ENCODE measurements at regions not wholly inside any gene's neighbourhood (a gene's known extent, or its start where the extent isn't known, plus 50 kb on each side); places are given as distances from the start of the nearest gene placed in this dataset.

DNA sequence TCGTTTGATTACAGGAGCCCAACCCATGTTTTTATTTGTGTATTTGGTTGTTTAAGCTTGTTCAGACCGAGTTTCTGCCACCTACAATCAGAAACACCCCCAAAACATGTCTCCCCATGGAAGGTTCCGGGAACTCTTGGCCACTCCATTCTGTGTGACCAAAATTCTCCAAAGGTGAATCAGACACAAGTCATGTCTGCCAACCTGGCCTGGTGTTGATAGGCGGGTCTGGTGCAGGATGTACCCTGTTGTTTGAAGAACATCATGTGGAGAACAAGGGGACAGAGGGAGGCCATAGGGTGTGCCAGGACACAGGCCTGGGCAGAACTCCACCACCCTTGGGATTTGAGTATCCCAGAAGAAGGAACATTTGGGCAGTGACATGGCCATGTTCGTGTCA is 147.1 kb upstream of the MYL2 start:
- Histone ChIP-seq H4K20me1 (ENCODE audit: insufficient read depth) (no peaks in the 10 kb centered on the region), H3K4me3 (ENCODE audit: low read length) (no peak overlapping the region), H3K27ac (ENCODE audit: low read length) (no peak overlapping the region), H3K79me2 (replicated peaks; ENCODE audit: insufficient read depth, low read length) (peaks cover 25% of the 10 kb centered on the region), H3K27me3 (ENCODE audit: insufficient read depth, low read depth, low read length) (no peaks in the 10 kb centered on the region), H3K9ac (ENCODE audit: low read length) (no peak overlapping the region), H3K9me3 (ENCODE audit: low read length) (no peaks in the 10 kb centered on the region), H3F3A (ENCODE audit: insufficient read depth, low read length, poor library complexity, severe bottlenecking) (no peaks in the 10 kb centered on the region), H3K36me3 (ENCODE audit: insufficient read depth, low read length) (no peaks in the 10 kb centered on the region), H2AFZ (ENCODE audit: low read depth, low read length) (no peak overlapping the region), H3K4me2 (ENCODE audit: low read length) (no peak overlapping the region), H3K9me2 (ENCODE audit: insufficient read depth, low read length) (no peaks in the 10 kb centered on the region)
- no peak for TF ChIP-seq EZH2 (IDR thresholded peaks at IDR 0.05; ENCODE audit: borderline replicate concordance, insufficient read depth, low read length, poor library complexity, severe bottlenecking)
- TF ChIP-seq EP300 (conservative IDR thresholded peaks at IDR 0.05; ENCODE audit: poor library complexity, severe bottlenecking) = no peak
- TF ChIP-seq SMC3 (conservative IDR thresholded peaks at IDR 0.05; ENCODE audit: poor library complexity) = no peak

DNA sequence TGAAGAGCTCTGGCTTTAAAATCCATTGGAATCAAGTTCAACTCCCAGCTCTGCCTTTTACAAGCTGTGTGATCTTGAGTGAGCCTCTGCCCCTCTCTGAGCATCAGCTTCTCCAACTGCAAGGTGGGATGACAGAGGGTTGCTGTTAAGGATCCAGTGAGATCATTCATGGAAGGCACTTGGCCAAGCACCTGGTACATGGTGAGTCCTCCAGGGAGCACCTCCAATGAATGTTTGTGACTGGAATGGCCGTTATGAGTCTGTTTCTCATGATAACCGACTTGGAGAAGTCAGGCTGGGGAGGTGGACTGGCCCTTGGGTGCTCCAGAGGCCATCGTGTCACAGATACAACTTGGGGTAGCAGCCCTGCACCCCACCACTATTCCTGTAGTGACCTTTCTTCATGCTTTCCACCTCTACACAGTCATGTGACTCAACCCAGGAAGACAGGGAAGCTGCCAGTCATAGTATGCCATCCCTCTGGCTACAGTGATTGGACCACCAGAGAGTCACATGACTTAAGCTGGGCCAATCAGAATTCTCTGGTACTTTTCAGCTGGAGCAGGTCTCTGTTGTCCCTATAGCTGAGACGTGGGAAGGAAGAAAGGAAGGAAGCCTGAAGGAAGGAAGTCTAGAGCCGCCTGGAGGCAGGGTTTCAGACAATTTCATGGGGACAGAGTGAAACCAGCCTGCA is 146.5 kb upstream of the MYL2 start:
- Histone ChIP-seq H3K36me3 (ENCODE audit: insufficient read depth, low read length) (no peaks in the 10 kb centered on the region), H3K27ac (ENCODE audit: low read length) (no peak overlapping the region), H3K4me3 (ENCODE audit: low read length) (no peak overlapping the region), H3K27me3 (ENCODE audit: insufficient read depth, low read depth, low read length) (no peaks in the 10 kb centered on the region), H2AFZ (ENCODE audit: low read depth, low read length) (no peak overlapping the region), H3K9ac (ENCODE audit: low read length) (no peak overlapping the region), H3K79me2 (replicated peaks; ENCODE audit: insufficient read depth, low read length) (peaks cover 25% of the 10 kb centered on the region), H3K9me3 (ENCODE audit: low read length) (no peaks in the 10 kb centered on the region), H3F3A (ENCODE audit: insufficient read depth, low read length, poor library complexity, severe bottlenecking) (no peaks in the 10 kb centered on the region), H4K20me1 (ENCODE audit: insufficient read depth) (no peaks in the 10 kb centered on the region), H3K4me2 (ENCODE audit: low read length) (no peak overlapping the region), H3K9me2 (ENCODE audit: insufficient read depth, low read length) (no peaks in the 10 kb centered on the region)
- no peak for TF ChIP-seq SMC3 (conservative IDR thresholded peaks at IDR 0.05; ENCODE audit: poor library complexity)
- no peak for TF ChIP-seq RAD21 (conservative IDR thresholded peaks at IDR 0.05)
- no peak for TF ChIP-seq EP300 (conservative IDR thresholded peaks at IDR 0.05; ENCODE audit: poor library complexity, severe bottlenecking)
- TF ChIP-seq TAF1 (IDR thresholded peaks at IDR 0.05; ENCODE audit: low read depth) = no peak
- TF ChIP-seq, protein P1, sequence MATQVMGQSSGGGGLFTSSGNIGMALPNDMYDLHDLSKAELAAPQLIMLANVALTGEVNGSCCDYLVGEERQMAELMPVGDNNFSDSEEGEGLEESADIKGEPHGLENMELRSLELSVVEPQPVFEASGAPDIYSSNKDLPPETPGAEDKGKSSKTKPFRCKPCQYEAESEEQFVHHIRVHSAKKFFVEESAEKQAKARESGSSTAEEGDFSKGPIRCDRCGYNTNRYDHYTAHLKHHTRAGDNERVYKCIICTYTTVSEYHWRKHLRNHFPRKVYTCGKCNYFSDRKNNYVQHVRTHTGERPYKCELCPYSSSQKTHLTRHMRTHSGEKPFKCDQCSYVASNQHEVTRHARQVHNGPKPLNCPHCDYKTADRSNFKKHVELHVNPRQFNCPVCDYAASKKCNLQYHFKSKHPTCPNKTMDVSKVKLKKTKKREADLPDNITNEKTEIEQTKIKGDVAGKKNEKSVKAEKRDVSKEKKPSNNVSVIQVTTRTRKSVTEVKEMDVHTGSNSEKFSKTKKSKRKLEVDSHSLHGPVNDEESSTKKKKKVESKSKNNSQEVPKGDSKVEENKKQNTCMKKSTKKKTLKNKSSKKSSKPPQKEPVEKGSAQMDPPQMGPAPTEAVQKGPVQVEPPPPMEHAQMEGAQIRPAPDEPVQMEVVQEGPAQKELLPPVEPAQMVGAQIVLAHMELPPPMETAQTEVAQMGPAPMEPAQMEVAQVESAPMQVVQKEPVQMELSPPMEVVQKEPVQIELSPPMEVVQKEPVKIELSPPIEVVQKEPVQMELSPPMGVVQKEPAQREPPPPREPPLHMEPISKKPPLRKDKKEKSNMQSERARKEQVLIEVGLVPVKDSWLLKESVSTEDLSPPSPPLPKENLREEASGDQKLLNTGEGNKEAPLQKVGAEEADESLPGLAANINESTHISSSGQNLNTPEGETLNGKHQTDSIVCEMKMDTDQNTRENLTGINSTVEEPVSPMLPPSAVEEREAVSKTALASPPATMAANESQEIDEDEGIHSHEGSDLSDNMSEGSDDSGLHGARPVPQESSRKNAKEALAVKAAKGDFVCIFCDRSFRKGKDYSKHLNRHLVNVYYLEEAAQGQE (IDR thresholded peaks at IDR 0.05; ENCODE audit: borderline replicate concordance) = no peak
- TF ChIP-seq, protein P2, sequence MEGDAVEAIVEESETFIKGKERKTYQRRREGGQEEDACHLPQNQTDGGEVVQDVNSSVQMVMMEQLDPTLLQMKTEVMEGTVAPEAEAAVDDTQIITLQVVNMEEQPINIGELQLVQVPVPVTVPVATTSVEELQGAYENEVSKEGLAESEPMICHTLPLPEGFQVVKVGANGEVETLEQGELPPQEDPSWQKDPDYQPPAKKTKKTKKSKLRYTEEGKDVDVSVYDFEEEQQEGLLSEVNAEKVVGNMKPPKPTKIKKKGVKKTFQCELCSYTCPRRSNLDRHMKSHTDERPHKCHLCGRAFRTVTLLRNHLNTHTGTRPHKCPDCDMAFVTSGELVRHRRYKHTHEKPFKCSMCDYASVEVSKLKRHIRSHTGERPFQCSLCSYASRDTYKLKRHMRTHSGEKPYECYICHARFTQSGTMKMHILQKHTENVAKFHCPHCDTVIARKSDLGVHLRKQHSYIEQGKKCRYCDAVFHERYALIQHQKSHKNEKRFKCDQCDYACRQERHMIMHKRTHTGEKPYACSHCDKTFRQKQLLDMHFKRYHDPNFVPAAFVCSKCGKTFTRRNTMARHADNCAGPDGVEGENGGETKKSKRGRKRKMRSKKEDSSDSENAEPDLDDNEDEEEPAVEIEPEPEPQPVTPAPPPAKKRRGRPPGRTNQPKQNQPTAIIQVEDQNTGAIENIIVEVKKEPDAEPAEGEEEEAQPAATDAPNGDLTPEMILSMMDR (IDR thresholded peaks at IDR 0.05; ENCODE audit: poor library complexity, severe bottlenecking) = no peak
- TF ChIP-seq POLR2AphosphoS5 (IDR thresholded peaks at IDR 0.05) = no peak
- no peak for TF ChIP-seq EZH2 (IDR thresholded peaks at IDR 0.05; ENCODE audit: borderline replicate concordance, insufficient read depth, low read length, poor library complexity, severe bottlenecking)
- TF ChIP-seq MXI1 (conservative IDR thresholded peaks at IDR 0.05; ENCODE audit: poor library complexity, severe bottlenecking) = no peak
